ENCODE measurements at regions not wholly inside any gene's neighbourhood (a gene's known extent, or its start where the extent isn't known, plus 50 kb on each side); places are given as distances from the start of the nearest gene placed in this dataset.
"Not testable (repeated sequence)": the region's sequence is repeated elsewhere in the genome, so short reads cannot be mapped to it uniquely, and the experiment has no call there.

GRCh38 chr6:8939615-8940014 is 504.3 kb upstream of the SLC35B3 start:
- DNase-seq (ENCODE audit: low read depth in 2 of 2), result no peak

- no peak for DNase-seq (ENCODE audit: low read depth in 2 of 2)
Observed at GRCh38 chr6:8934318-8934717, 499.0 kb upstream of the SLC35B3 start.

- no peak for DNase-seq (ENCODE audit: low read depth in 2 of 2)
Observed at GRCh38 chr6:8930009-8930408, 494.7 kb upstream of the SLC35B3 start.

- DNase-seq (ENCODE audit: low read depth in 2 of 2), result not testable (repeated sequence)
Observed at GRCh38 chr6:8920244-8920643, 484.9 kb upstream of the SLC35B3 start.

GRCh38 chr6:8918196-8918595 is 482.9 kb upstream of the SLC35B3 start:
- DNase-seq (ENCODE audit: low read depth in 2 of 2), result no peak

- DNase-seq (ENCODE audit: low read depth in 2 of 2), result no peak
Observed at GRCh38 chr6:8914700-8915099, 479.4 kb upstream of the SLC35B3 start.

GRCh38 chr6:8908638-8909037 is 473.3 kb upstream of the SLC35B3 start:
- no peak for DNase-seq (ENCODE audit: low read depth in 2 of 2)

GRCh38 chr6:8906699-8907098 is 471.4 kb upstream of the SLC35B3 start:
- DNase-seq (ENCODE audit: low read depth in 2 of 2), result no peak

GRCh38 chr6:8905757-8906156 is 470.4 kb upstream of the SLC35B3 start:
- no peak for DNase-seq (ENCODE audit: low read depth in 2 of 2)

GRCh38 chr6:8904754-8905153 is 469.4 kb upstream of the SLC35B3 start:
- no peak for DNase-seq (ENCODE audit: low read depth in 2 of 2)

- no peak for DNase-seq (ENCODE audit: low read depth in 2 of 2)
Observed at GRCh38 chr6:8900056-8900455, 464.7 kb upstream of the SLC35B3 start.

GRCh38 chr6:8889514-8889913 is 454.2 kb upstream of the SLC35B3 start:
- DNase-seq (ENCODE audit: low read depth in 2 of 2), result no peak

- DNase-seq (ENCODE audit: low read depth in 2 of 2), result no peak
Observed at GRCh38 chr6:8888468-8888867, 453.1 kb upstream of the SLC35B3 start.

GRCh38 chr6:8881663-8882062 is 446.3 kb upstream of the SLC35B3 start:
- DNase-seq (ENCODE audit: low read depth in 2 of 2), result no peak

- DNase-seq (ENCODE audit: low read depth in 2 of 2), result no peak
Observed at GRCh38 chr6:8879334-8879733, 444.0 kb upstream of the SLC35B3 start.

GRCh38 chr6:8875986-8876385 is 440.6 kb upstream of the SLC35B3 start:
- DNase-seq (ENCODE audit: low read depth in 2 of 2), result no peak

- no peak for DNase-seq (ENCODE audit: low read depth in 2 of 2)
Observed at GRCh38 chr6:8872589-8872988, 437.2 kb upstream of the SLC35B3 start.

GRCh38 chr6:8865451-8865850 is 430.1 kb upstream of the SLC35B3 start:
- DNase-seq (ENCODE audit: low read depth in 2 of 2), result no peak

GRCh38 chr6:8860671-8861070 is 425.3 kb upstream of the SLC35B3 start:
- no peak for DNase-seq (ENCODE audit: low read depth in 2 of 2)

GRCh38 chr6:8859501-8859900 is 424.2 kb upstream of the SLC35B3 start:
- DNase-seq (ENCODE audit: low read depth in 2 of 2), result no peak

GRCh38 chr6:8858854-8859331 is 423.5 kb upstream of the SLC35B3 start:
- no peak for DNase-seq (ENCODE audit: low read depth in 2 of 2)

- DNase-seq (ENCODE audit: low read depth in 2 of 2), result no peak
Observed at GRCh38 chr6:8857160-8857559, 421.8 kb upstream of the SLC35B3 start.

GRCh38 chr6:8855411-8855810 is 420.1 kb upstream of the SLC35B3 start:
- no peak for DNase-seq (ENCODE audit: low read depth in 2 of 2)

GRCh38 chr6:8852332-8852731 is 417.0 kb upstream of the SLC35B3 start:
- no peak for DNase-seq (ENCODE audit: low read depth in 2 of 2)

GRCh38 chr6:8846680-8847079 is 411.3 kb upstream of the SLC35B3 start:
- DNase-seq (ENCODE audit: low read depth in 2 of 2), result not testable (repeated sequence)
